BE2C (cell line): ENCODE measurements at regions not wholly inside any gene's neighbourhood (a gene's known extent, or its start where the extent isn't known, plus 50 kb on each side); places are given as distances from the start of the nearest gene placed in this dataset.

ENCODE experiments used
- DNase-seq: peaks from one replicate; pipeline ENCODE4 v3.0.0-alpha.2; 2020
- H3K27me3 ChIP-seq: fragments of 250-450 bp; sonication (Bioruptor Pico); 2 replicates; pipeline ENCODE4 v1.5.1; 2020; ENCODE audit warnings: mild to moderate bottlenecking
- H3K36me3 ChIP-seq: fragments of 250-450 bp; sonication (Bioruptor Pico); 2 replicates; pipeline ENCODE4 v1.5.1; 2020; ENCODE audit warnings: mild to moderate bottlenecking
- H3K4me1 ChIP-seq: fragments of 250-450 bp; sonication (Bioruptor Pico); 2 replicates; pipeline ENCODE4 v1.5.1; 2020
- H3K4me3 ChIP-seq: 2 replicates; pipeline ENCODE4 v1.5.1; 2011; ENCODE audit warnings: low read depth, low read length
- H3K9me3 ChIP-seq: fragments of 250-450 bp; sonication (Bioruptor Pico); 2 replicates; pipeline ENCODE4 v1.5.1; 2020
- TF ChIP-seq, protein P1 (sequence below): IDR thresholded peaks from 2 replicates; pipeline ENCODE4 v1.5.1; 2012; ENCODE audit warnings: mild to moderate bottlenecking, low read depth, low read length

DNA sequence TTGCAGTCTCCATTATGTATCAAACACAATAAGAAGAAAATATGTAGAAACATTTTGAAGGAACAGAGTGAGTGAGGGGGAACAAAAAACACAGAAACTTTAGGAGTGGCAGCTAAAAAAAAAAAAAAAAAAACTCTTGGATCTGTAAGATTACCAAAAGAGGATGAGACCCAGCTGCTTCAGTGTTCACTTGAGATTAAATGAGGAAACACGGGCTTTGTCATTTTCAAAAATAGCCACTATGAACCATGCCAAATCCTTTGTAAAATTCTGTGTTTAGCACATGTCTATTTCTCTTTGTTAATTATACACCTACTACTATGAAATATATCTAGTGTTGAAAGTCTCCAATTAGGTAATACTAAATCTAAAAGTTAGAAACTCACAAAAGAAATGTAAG lies 485.9 kb downstream of the EFNA5 start:
- Histone ChIP-seq H3K9me3 (no peaks in the 10 kb centered on the region), H3K36me3 (no peaks in the 10 kb centered on the region), H3K4me1 (no peaks in the 10 kb centered on the region), H3K4me3 (no peak overlapping the region), H3K27me3 (no peaks in the 10 kb centered on the region)
- no peak for DNase-seq
- TF ChIP-seq, protein P1, sequence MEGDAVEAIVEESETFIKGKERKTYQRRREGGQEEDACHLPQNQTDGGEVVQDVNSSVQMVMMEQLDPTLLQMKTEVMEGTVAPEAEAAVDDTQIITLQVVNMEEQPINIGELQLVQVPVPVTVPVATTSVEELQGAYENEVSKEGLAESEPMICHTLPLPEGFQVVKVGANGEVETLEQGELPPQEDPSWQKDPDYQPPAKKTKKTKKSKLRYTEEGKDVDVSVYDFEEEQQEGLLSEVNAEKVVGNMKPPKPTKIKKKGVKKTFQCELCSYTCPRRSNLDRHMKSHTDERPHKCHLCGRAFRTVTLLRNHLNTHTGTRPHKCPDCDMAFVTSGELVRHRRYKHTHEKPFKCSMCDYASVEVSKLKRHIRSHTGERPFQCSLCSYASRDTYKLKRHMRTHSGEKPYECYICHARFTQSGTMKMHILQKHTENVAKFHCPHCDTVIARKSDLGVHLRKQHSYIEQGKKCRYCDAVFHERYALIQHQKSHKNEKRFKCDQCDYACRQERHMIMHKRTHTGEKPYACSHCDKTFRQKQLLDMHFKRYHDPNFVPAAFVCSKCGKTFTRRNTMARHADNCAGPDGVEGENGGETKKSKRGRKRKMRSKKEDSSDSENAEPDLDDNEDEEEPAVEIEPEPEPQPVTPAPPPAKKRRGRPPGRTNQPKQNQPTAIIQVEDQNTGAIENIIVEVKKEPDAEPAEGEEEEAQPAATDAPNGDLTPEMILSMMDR = no peak

DNA sequence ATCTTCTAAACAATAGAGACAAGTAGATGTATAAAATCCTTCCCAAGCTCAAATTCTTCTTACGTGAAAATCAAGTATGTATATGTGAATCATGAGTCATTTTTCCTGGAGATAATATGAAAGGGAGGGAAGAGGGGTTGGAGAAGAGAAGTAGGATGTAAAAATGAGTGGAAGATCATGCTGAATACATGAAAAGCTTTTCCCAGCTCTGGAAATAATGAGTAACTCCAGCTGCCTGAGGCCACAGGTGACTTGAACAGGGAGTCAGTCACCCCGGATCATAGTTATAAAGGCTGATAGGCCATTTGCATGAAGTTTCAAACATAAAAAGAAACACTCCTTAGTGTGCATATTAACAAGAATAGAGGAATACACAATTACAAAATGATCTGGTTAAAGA lies 486.7 kb downstream of the EFNA5 start:
- Histone ChIP-seq H3K4me1 (no peaks in the 10 kb centered on the region), H3K4me3 (no peak overlapping the region), H3K27me3 (no peaks in the 10 kb centered on the region), H3K9me3 (no peaks in the 10 kb centered on the region), H3K36me3 (no peaks in the 10 kb centered on the region)
- DNase-seq = no peak
- TF ChIP-seq, protein P1 = no peak

DNA sequence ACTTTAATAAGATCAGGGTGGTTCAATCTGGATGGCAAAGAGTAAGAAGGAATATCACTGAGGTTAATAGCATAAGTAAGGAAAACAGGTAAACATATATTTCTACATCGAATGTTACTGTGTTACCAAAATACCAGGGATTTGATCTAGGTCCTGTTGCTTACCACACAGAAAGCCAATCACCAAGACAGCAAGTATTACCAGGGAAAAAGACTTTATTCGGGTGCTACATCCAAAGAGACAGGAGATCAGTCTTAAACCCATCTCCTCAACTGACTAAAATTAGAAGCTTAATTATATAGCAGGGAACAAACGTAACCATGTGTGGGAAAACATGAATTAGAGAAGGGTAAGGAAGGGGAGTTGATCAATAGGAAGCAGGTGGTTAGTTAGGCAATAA lies 500.1 kb downstream of the EFNA5 start:
- Histone ChIP-seq H3K9me3 (peaks cover 5% of the 10 kb centered on the region; the same call in 1 of the 2 replicates), H3K27me3 (no peaks in the 10 kb centered on the region), H3K36me3 (no peaks in the 10 kb centered on the region), H3K4me3 (no peak overlapping the region), H3K4me1 (no peaks in the 10 kb centered on the region)
- TF ChIP-seq, protein P1 = no peak
- DNase-seq = no peak

DNA sequence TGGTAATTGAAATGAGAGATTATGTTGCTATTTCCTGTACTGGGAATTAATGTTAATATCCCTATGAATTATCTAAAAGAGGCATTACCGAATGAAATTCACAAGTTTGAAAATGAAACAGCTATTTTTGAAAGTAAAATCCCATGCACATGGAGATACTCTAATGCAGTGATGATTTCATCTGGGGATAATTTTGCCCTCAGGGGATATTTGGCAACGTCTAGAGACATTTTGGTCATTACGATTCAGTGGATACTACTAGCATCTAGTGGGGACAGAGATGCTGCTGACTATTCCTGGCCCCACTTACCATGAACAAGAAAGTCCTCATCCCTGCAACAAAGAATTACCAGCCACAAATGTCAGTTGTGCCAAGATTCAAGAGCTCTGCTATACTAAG lies 500.9 kb downstream of the EFNA5 start:
- Histone ChIP-seq H3K36me3 (no peaks in the 10 kb centered on the region), H3K4me1 (no peaks in the 10 kb centered on the region), H3K9me3 (peaks cover 5% of the 10 kb centered on the region; the same call in 1 of the 2 replicates), H3K27me3 (no peaks in the 10 kb centered on the region), H3K4me3 (no peak overlapping the region)
- TF ChIP-seq, protein P1 = no peak
- DNase-seq = no peak

DNA sequence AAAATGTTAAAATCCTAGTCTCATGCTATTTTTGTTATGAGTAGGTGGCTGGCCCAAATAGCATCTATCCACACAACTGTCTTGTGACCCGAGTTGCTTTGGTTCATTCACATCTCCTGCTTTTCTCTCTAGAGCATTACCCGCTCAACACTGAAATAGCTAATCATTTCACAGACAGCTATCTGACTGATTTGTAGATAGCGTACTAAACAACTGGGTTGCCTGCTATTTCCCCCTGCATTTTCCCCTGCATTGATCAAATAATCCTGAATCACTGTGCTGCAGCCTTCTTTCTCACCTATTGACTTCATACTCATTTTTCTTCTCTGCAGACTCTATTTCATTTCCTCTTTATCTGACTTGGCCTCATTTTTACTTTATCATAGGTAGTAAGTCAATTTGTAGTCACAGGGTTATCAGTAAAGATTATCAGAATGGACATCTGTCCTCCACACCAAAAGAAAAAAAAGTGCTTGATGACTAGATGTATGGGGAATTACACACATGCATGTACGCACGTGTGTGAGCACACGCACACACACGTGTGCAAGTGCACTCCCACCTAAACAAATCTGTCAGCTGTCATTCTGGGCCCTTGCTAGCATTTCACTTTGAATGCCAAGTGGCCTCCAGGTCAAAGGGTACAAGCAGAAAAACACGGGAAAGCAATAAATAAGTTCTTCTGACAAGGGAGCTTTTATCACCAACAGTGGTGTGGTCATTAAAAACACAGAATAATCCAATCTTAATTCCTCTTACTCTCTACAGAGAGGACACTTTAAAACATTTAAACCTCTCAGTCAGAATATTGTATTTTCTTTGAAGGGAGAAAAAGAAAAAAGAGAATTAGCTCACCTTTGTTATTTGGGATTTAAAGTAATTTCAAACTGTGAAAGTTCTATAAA lies 501.6 kb downstream of the EFNA5 start:
- Histone ChIP-seq H3K4me3 (no peak overlapping the region), H3K27me3 (no peaks in the 10 kb centered on the region), H3K4me1 (no peaks in the 10 kb centered on the region), H3K36me3 (no peaks in the 10 kb centered on the region), H3K9me3 (peaks cover 5% of the 10 kb centered on the region; the same call in 1 of the 2 replicates)
- TF ChIP-seq, protein P1 = no peak
- no peak for DNase-seq

DNA sequence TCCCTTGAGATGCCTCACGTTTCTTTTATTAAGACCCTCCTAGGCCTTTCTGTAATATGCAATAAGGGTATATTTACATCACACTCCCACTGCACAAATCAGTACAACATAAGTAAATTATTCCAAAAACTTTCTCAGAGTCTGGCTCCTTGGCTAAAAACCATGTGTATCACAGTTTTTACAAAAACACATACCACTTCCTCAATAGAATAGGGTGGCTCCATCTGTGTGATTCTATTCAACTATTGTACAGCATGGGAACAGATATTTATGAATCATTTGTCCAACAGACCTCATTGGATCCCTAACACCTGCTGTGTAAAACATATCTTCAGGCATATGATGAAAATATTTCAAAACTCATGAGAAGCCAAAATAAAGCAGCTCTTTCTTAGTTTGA lies 502.7 kb downstream of the EFNA5 start:
- no peaks in the 10 kb centered on the region for H3K27me3 ChIP-seq
- peaks cover 5% of the 10 kb centered on the region; the same call in 1 of the 2 replicates for H3K9me3 ChIP-seq
- no peak for DNase-seq
- no peaks in the 10 kb centered on the region for H3K36me3 ChIP-seq
- H3K4me3 ChIP-seq = no peak overlapping the region
- no peaks in the 10 kb centered on the region for H3K4me1 ChIP-seq
- TF ChIP-seq, protein P1 = no peak
